ENCODE measurements at regions not wholly inside any gene's neighbourhood (a gene's known extent, or its start where the extent isn't known, plus 50 kb on each side); places are given as distances from the start of the nearest gene placed in this dataset.
"Not testable (repeated sequence)": the region's sequence is repeated elsewhere in the genome, so short reads cannot be mapped to it uniquely, and the experiment has no call there.

GRCh38 chr12:23388898-23389297 lies 560.6 kb downstream of the SOX5 start:
- TF ChIP-seq POLR2AphosphoS5, POLR2A (IDR thresholded peaks at IDR 0.05; ENCODE audit: low read depth, low read length): not testable (repeated sequence)
